Activated naive CD4-positive, alpha-beta T cell treated with anti-CD3 and anti-CD28 coated beads, Interleukin-2, amount 50 U/mL, for 72 hours (primary cell): ENCODE measurements at regions not wholly inside any gene's neighbourhood (a gene's known extent, or its start where the extent isn't known, plus 50 kb on each side); places are given as distances from the start of the nearest gene placed in this dataset.
A peak's percentile ranks its signal among the peaks of the same experiment; 100 is the strongest.
"Not testable (repeated sequence)": the region's sequence is repeated elsewhere in the genome, so short reads cannot be mapped to it uniquely, and the experiment has no call there.

Source experiments
- ATAC-seq, 2 donors: fragments of 150-1000 bp; cut with Tn5 transposase; 2 replicates each; pipeline ENCODE4 v1.10.0; 2021; ENCODE audit warnings: mild to moderate bottlenecking in 2 of 2, moderate library complexity in 2 of 2
- DNase-seq, 2 donors: peaks; one replicate each; pipeline ENCODE4 v3.0.0; 2021 to 2022; ENCODE audit warnings: low spot score in 2 of 2
- H3K27ac Mint-ChIP-seq, 2 donors: one replicate each; pipeline ENCODE4 v1.8.0; 2022; ENCODE audit warnings: mild to moderate bottlenecking in 2 of 2, mixed read lengths in 2 of 2
- H3K36me3 Mint-ChIP-seq, 2 donors: one replicate each; pipeline ENCODE4 v1.8.0; 2022; ENCODE audit warnings: mixed read lengths in 2 of 2
- H3K9me3 Mint-ChIP-seq, 2 donors: one replicate each; pipeline ENCODE4 v1.8.0; 2022; ENCODE audit warnings: mixed read lengths in 2 of 2

DNA sequence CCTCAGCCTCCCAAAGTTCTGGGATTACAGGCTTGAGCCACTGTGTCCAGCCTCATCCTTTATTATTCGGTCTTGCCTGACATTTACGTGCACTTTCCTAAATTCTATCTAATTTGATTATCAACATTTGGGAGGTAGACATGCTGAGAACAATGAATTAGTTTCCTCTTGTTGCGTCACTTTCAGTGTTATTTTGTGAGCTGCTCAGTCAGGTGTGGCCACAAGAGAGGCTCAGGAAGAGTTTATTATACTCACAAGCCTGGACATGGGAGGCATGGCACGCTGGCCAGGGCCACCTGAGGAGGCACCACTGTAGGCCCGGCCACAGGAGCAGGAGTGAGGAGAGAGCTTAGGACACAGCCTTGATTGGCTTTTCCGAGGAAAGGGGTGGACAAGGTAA is 59.7 kb upstream of the RBFOX2 start:
- DNase-seq: no peak
- ATAC-seq: no peak
- H3K9me3 Mint-ChIP-seq: no peaks in the 10 kb centered on the region
- no peaks in the 10 kb centered on the region for H3K36me3 Mint-ChIP-seq
- peak overlapping the region in 1 of 2 donors; percentile 87 for H3K27ac Mint-ChIP-seq

DNA sequence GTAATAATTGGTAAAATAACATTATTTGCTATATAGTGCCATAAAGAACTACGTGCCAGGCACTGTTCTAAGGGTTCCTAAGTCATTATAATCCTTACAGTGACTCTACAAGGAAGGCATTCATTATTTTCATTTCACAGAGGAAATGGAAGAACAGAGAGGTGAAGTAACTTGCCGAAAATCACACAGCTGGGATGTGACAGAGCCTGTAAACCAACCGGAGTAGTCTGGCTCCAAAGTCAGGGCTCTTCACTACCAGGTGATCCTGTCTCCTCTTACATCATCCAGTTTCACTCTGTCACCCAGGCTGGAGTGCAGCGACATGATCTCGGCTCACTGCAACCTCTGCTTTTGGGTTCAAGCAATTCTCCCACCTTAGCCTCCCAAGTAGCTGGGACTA is 59.2 kb upstream of the RBFOX2 start:
- no peaks in the 10 kb centered on the region for H3K9me3 Mint-ChIP-seq
- DNase-seq: no peak
- no peak overlapping the region for H3K27ac Mint-ChIP-seq
- no peaks in the 10 kb centered on the region for H3K36me3 Mint-ChIP-seq
- ATAC-seq: no peak

DNA sequence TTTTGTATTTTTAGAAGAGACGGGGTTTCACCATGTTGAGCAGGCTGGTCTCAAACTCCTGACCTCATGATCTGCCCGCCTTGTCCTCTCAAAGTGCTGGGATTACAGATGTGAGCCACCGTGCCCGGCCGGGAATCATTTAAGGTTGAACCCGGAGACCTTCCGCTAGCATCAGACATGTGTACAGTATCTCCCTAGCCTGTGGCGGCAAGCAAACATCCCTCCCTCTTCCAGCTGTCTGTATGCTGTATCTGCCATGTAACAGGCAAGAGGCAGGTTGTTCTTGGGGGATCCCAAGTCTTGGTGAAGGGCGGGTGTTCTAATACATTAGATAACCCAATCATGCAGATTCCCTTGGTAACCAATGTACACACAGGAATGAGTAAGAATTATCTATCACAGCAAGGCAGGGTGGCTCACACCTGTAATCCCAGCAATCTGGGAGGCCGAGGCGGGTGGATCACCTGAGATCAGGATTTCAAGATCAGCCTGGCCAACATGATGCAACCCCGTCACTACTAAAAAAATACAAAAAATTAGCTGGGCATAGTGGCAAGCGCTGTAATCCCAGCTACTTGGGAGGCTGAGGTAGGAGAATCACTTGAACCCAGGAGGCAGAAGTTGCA is 58.1 kb upstream of the RBFOX2 start:
- no peak overlapping the region for H3K27ac Mint-ChIP-seq
- H3K36me3 Mint-ChIP-seq: no peaks in the 10 kb centered on the region
- H3K9me3 Mint-ChIP-seq: no peaks in the 10 kb centered on the region
- no peak for DNase-seq
- no peak for ATAC-seq

DNA sequence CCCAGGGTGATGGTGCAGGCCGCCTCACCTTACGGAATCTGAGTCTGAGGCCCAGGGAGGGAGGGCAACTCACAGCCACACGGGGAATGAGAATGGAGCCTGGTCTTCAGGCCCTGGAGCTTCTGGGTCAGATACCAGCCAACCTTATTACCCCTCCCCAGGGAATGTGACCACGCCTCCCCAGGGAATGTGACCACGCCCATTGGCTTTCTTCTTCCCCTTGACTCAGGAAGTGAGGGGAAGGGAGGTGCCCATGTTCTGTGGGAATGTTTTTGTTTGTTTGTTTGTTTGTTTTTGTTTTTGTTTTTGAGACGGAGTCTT is 57.5 kb upstream of the RBFOX2 start:
- no peak overlapping the region for H3K27ac Mint-ChIP-seq

DNA sequence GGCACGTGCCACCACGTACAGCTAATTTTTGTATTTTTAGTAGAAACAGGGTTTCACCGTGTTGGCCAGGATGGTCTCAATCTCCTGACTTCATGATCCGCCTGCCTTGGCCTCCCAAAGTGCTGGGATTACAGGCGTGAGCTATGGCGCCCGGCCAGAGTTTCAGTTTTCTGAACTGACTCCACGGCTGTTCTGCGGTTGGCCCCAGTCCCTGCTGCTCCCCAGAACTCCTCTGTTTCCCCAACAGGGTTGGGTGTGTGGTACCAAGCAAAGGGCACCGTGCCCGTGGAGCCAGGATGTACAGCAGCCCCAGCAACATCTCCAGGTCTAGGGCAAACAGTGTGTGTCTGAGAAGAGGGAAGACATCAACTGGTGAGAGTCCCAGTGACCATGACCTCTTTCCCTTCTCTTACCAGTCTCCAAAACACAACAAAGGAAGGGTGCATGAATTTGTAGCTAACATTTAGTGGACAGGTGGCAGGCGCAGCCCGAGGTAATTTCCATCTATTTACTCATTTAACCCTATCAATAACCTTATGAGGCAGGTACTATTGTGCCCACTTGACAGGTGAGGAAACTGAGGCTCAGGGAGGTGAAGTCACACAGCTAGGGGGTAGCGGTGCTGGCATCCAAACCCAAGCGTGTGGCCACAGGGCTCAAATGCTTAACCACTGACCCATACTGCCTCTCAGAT is 57.0 kb upstream of the RBFOX2 start:
- H3K36me3 Mint-ChIP-seq: no peaks in the 10 kb centered on the region
- no peak for ATAC-seq

More for the DNA sequence above, 57.5 kb upstream of the RBFOX2 start:
- no peak for ATAC-seq
- H3K36me3 Mint-ChIP-seq: no peaks in the 10 kb centered on the region
- DNase-seq: no peak
- H3K9me3 Mint-ChIP-seq: no peaks in the 10 kb centered on the region

DNA sequence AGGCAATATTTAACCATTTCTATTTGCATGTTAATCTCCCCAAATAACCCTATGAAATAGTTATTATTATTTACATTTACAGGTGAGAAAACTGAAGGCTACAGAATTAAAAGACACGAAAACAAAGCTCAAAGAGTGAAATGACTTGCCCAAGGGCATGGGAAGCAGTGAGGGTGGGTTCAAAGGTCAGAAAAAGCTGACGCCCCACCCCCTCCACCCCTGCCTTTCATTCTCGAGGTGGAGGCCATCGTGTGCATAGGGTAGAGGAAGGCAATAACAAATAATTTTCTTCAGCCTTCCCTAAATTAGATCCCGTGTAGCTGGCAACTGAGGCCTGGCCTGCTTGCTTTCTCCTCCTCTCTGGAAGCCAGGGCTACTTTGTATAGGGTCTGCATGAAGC is 56.1 kb upstream of the RBFOX2 start:
- Mint-ChIP-seq H3K27ac (peak overlapping the region in 1 of 2 donors; percentile 14), H3K9me3 (no peaks in the 10 kb centered on the region), H3K36me3 (no peaks in the 10 kb centered on the region)
- ATAC-seq: no peak
- DNase-seq: no peak

More for the DNA sequence above, 57.0 kb upstream of the RBFOX2 start:
- Mint-ChIP-seq H3K27ac (no peak overlapping the region), H3K9me3 (no peaks in the 10 kb centered on the region)
- DNase-seq: no peak

DNA sequence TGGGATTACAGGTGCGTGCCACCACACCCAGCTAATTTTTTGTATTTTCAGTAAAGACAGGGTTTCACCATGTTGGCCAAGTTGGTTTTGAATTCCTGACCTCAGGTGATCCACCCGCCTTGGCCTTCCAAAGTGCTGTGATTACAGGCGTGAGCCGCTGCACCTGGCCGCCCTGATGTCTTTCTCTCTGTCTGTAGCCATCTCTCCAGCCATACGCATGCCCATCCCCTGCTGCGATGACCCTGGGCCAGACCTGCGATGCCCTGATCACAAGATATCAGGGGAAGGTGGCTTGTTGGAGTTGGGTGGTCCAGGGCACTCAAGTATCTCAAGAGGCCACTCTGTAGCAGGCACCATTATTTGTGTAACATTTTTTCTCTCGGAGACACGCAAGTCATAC is 54.4 kb upstream of the RBFOX2 start:
- no peaks in the 10 kb centered on the region for H3K9me3 Mint-ChIP-seq
- H3K27ac Mint-ChIP-seq: peak overlapping the region in 1 of 2 donors; percentile 65
- DNase-seq (no peak), ATAC-seq (no peak)
- H3K36me3 Mint-ChIP-seq: no peaks in the 10 kb centered on the region

DNA sequence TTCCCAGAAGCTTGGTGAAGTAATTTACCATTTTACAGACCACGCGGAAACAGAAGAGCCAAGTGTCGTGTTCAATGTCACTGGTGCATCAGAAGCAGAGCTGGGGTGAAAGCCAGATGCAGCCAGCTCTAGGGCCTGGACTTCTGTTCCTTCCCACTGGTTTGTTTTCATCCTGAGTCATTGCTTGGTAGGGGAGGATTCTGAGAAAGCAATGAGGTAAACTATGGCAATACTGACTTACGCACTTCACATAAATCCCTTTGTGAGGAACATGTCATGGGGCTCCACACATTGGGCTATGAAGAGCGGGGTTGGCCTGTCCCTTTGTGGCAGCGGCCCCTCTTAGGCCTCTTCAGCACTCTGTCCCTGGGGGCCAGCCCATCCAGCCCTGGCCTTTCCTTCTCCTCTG is 52.4 kb upstream of the RBFOX2 start:
- Mint-ChIP-seq H3K27ac (no peak overlapping the region), H3K36me3 (no peaks in the 10 kb centered on the region), H3K9me3 (no peaks in the 10 kb centered on the region)
- no peak for DNase-seq
- peak in 1 of 2 donors; percentile 51 for ATAC-seq

DNA sequence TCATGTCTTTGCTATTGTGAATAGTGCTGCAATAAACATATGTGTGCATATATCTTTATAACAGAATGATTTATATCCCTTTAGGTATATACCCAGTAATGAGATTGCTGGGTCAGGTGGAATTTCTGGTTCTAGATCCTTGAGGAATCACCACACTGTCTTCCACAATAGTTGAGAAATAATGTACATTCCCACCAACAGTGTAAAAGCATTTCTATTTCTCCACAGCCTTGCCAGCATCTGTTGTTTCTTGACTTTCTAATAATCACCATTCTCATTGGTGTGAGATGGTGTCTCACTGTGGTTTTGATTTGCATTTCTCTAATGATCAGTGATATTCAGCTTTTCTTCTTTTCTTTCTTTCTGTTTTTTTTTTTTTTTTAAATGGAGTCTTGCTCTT is 51.7 kb upstream of the RBFOX2 start:
- not testable (repeated sequence) for ATAC-seq, DNase-seq, H3K36me3 Mint-ChIP-seq, H3K27ac Mint-ChIP-seq, H3K9me3 Mint-ChIP-seq

DNA sequence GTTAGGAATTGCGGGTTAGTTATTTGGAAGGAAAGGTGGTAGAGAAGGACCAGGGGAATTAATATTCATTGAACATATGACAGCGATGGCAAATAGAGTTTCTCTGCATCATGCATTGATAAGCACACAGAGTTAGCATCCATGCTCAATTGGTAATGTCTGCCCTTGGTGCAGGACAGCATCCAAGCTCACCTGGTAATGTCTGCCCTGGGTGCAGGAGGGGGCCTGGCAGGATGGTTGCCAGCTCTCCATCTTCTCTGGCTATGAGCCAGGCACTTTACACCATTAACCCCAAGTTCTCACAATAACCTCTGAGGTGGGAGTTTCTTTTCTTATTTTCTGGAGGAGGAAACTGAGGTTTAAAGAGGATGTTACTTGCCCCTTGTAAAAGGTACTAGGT is 50.4 kb upstream of the RBFOX2 start:
- no peaks in the 10 kb centered on the region for H3K36me3 Mint-ChIP-seq
- DNase-seq (no peak), ATAC-seq (no peak)
- H3K27ac Mint-ChIP-seq: no peak overlapping the region
- H3K9me3 Mint-ChIP-seq: no peaks in the 10 kb centered on the region
